ENCODE measurements at regions not wholly inside any gene's neighbourhood (a gene's known extent, or its start where the extent isn't known, plus 50 kb on each side); places are given as distances from the start of the nearest gene placed in this dataset.
A peak's percentile ranks its signal among the peaks of the same experiment; 100 is the strongest.

DNA sequence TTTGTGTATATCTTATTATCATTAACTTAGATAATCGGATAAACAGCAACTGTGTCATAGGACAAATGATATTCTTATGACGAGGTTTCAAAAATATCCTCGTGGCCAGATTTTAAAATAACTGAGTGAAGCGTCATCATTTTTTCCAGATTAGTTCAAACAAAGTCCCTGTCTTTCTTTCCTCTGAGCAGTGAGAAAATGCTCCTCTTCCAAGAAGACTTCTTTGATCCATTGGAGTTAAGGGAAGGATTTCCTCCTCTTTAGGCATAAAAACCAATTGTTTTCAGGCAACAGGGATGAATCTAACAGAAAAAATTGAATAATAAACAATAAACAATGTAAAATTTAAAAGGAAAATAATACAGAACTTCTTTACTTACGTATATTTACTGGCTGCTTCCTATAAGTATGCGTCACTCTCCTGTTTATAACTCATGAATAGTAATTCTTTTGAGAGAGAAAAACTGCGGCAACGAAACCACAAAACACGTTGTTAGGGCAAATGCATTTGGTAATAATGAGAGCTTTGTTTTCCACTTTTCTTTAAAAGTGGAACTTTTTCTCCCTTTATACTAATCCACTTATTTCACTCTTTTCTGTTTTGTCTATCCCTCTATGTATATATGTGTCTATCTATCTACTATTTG lies 419.4 kb upstream of the ONECUT1 start:
- no peak for DNase-seq
- H3K27ac ChIP-seq (ENCODE audit: low read depth in 1 of 2, low read length in 1 of 2), result no peak overlapping the region
- H3K9ac ChIP-seq (ENCODE audit: insufficient read depth in 1 of 2, low read length in 2 of 2), result no peak overlapping the region
- H3K4me3 ChIP-seq, result no peak overlapping the region
- WGBS, 2 donors, result 83 to 89% methylated on average over 9 of the region's 9 CpGs
- no peaks in the 10 kb centered on the region for H3K27me3 ChIP-seq (ENCODE audit: control insufficient read depth in 3 of 3, insufficient read depth in 3 of 3, low read length in 2 of 3)
- H3K36me3 ChIP-seq (ENCODE audit: control insufficient read depth in 4 of 4, insufficient read depth in 4 of 4, low read length in 4 of 4), result no peaks in the 10 kb centered on the region
- TF ChIP-seq, protein P1, sequence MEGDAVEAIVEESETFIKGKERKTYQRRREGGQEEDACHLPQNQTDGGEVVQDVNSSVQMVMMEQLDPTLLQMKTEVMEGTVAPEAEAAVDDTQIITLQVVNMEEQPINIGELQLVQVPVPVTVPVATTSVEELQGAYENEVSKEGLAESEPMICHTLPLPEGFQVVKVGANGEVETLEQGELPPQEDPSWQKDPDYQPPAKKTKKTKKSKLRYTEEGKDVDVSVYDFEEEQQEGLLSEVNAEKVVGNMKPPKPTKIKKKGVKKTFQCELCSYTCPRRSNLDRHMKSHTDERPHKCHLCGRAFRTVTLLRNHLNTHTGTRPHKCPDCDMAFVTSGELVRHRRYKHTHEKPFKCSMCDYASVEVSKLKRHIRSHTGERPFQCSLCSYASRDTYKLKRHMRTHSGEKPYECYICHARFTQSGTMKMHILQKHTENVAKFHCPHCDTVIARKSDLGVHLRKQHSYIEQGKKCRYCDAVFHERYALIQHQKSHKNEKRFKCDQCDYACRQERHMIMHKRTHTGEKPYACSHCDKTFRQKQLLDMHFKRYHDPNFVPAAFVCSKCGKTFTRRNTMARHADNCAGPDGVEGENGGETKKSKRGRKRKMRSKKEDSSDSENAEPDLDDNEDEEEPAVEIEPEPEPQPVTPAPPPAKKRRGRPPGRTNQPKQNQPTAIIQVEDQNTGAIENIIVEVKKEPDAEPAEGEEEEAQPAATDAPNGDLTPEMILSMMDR (IDR thresholded peaks at IDR 0.05; ENCODE audit: control extremely low read depth, extremely low read depth), result no peak
- no peak for ATAC-seq (ENCODE audit: insufficient read depth, low FRiP score)
- H3K4me1 ChIP-seq (ENCODE audit: control insufficient read depth in 5 of 5, insufficient read depth in 5 of 5, low read length in 5 of 5), result no peaks in the 10 kb centered on the region
- H3K9me3 ChIP-seq (ENCODE audit: control insufficient read depth in 4 of 4, insufficient read depth in 3 of 4, low read length in 3 of 4), result no peaks in the 10 kb centered on the region

DNA sequence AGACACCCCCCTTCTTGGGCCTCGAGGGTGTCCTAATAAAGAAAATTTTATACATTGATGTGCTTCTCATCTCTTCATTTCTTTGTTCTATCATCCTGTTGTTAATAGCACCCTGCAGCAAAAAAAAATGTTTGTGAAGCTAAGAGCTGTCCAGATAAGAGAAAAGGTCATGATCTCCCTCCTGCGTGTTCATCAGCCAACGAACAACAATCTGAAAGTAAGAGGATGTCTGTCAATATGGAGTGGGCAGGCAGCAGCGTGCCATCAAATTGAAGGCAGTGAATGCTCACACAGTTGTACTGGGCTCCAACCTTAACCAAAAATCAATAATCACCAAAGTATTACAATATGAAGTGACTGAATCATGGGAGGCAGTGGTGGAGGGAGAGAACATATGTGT lies 418.6 kb upstream of the ONECUT1 start:
- H3K4me3 ChIP-seq, result no peak overlapping the region
- TF ChIP-seq, protein P1 (IDR thresholded peaks at IDR 0.05; ENCODE audit: control extremely low read depth, extremely low read depth), result no peak
- H3K27ac ChIP-seq (ENCODE audit: low read depth in 1 of 2, low read length in 1 of 2), result no peak overlapping the region
- ATAC-seq (ENCODE audit: insufficient read depth, low FRiP score) (no peak), DNase-seq (no peak)
- H3K4me1 ChIP-seq (ENCODE audit: control insufficient read depth in 5 of 5, insufficient read depth in 5 of 5, low read length in 5 of 5), result no peaks in the 10 kb centered on the region
- H3K9me3 ChIP-seq (ENCODE audit: control insufficient read depth in 4 of 4, insufficient read depth in 3 of 4, low read length in 3 of 4), result no peaks in the 10 kb centered on the region
- no peaks in the 10 kb centered on the region for H3K27me3 ChIP-seq (ENCODE audit: control insufficient read depth in 3 of 3, insufficient read depth in 3 of 3, low read length in 2 of 3)
- H3K36me3 ChIP-seq (ENCODE audit: control insufficient read depth in 4 of 4, insufficient read depth in 4 of 4, low read length in 4 of 4), result no peaks in the 10 kb centered on the region
- no peak overlapping the region for H3K9ac ChIP-seq (ENCODE audit: insufficient read depth in 1 of 2, low read length in 2 of 2)
- 37 to 64% methylated on average over 4 of the region's 4 CpGs for WGBS, 2 donors

DNA sequence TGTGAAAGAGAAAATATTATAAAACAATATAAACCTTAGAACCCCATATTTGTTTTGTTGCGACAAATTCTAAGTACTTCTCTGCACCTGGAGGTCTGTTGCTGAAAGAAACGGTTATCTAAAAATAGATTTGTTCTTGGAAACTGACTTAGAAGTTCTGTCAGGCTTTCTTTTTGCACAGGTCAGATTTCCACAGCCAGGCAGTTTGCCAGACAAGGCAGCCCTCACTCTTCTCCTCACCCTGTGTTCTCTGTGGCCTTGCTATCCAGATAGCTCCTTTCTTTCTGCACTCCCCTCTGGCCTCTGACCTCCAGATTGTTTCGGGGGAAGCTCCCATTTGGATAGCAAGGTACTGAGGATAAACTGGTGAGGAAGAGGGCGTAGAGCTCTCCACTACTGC lies 413.3 kb upstream of the ONECUT1 start:
- H3K9me3 ChIP-seq (ENCODE audit: control insufficient read depth in 4 of 4, insufficient read depth in 3 of 4, low read length in 3 of 4), result no peaks in the 10 kb centered on the region
- H3K9ac ChIP-seq (ENCODE audit: insufficient read depth in 1 of 2, low read length in 2 of 2), result no peak overlapping the region
- DNase-seq (peak in 1 of 3 donors; percentile 25), ATAC-seq (ENCODE audit: insufficient read depth, low FRiP score) (no peak)
- H3K27me3 ChIP-seq (ENCODE audit: control insufficient read depth in 3 of 3, insufficient read depth in 3 of 3, low read length in 2 of 3), result no peaks in the 10 kb centered on the region
- no peaks in the 10 kb centered on the region for H3K36me3 ChIP-seq (ENCODE audit: control insufficient read depth in 4 of 4, insufficient read depth in 4 of 4, low read length in 4 of 4)
- WGBS, 2 donors, result 33 to 34% methylated on average over 4 of the region's 4 CpGs
- no peak overlapping the region for H3K27ac ChIP-seq (ENCODE audit: low read depth in 1 of 2, low read length in 1 of 2)
- no peaks in the 10 kb centered on the region for H3K4me1 ChIP-seq (ENCODE audit: control insufficient read depth in 5 of 5, insufficient read depth in 5 of 5, low read length in 5 of 5)
- H3K4me3 ChIP-seq, result no peak overlapping the region
- TF ChIP-seq, protein P1 (IDR thresholded peaks at IDR 0.05; ENCODE audit: control extremely low read depth, extremely low read depth), result no peak

DNA sequence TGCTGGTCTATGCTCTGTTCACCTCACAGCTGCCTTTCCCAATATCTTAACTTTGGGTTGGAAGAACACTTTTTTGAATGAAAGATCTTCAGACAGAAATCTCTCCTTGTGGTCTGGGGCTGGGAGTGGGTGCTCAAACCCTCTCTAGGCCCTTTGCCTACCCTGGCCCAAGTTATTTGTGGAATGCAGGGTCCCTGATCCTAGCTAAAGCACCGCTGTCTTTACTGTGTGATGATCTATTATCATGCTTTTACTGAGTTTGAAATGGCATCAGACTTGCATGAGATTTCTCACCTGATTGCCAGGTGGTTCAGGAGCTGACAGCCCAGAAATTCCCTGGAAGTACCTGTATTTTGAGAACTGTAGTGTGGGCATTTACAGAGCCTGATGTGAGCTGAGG lies 412.7 kb upstream of the ONECUT1 start:
- no peak overlapping the region for H3K9ac ChIP-seq (ENCODE audit: insufficient read depth in 1 of 2, low read length in 2 of 2)
- TF ChIP-seq, protein P1 (IDR thresholded peaks at IDR 0.05; ENCODE audit: control extremely low read depth, extremely low read depth), result no peak
- no peak for DNase-seq
- H3K9me3 ChIP-seq (ENCODE audit: control insufficient read depth in 4 of 4, insufficient read depth in 3 of 4, low read length in 3 of 4), result no peaks in the 10 kb centered on the region
- no peak for ATAC-seq (ENCODE audit: insufficient read depth, low FRiP score)
- no peak overlapping the region for H3K27ac ChIP-seq (ENCODE audit: low read depth in 1 of 2, low read length in 1 of 2)
- no peaks in the 10 kb centered on the region for H3K4me1 ChIP-seq (ENCODE audit: control insufficient read depth in 5 of 5, insufficient read depth in 5 of 5, low read length in 5 of 5)
- no peaks in the 10 kb centered on the region for H3K36me3 ChIP-seq (ENCODE audit: control insufficient read depth in 4 of 4, insufficient read depth in 4 of 4, low read length in 4 of 4)
- 64 to 67% methylated on average over 1 of the region's 1 CpG for WGBS, 2 donors
- no peak overlapping the region for H3K4me3 ChIP-seq
- peaks cover 0 to 5% (median 0%) of the 10 kb centered on the region in 3 donors for H3K27me3 ChIP-seq (ENCODE audit: control insufficient read depth in 3 of 3, insufficient read depth in 3 of 3, low read length in 2 of 3)

Measured in lung (tissue), 11 donors.